Uterus (tissue), 3 donors: ENCODE measurements at regions not wholly inside any gene's neighbourhood (a gene's known extent, or its start where the extent isn't known, plus 50 kb on each side); places are given as distances from the start of the nearest gene placed in this dataset. TPM values are rescaled to one million over a fixed set of nuclear protein-coding genes. Genes with fewer than 3 reads are reported as not detected.

ENCODE experiments used
- DNase-seq, 2 donors: peaks; one replicate each; pipeline ENCODE4 v3.0.0-alpha.2; 2019 to 2020
- H3K27ac ChIP-seq, 2 donors: fragments of 200-600 bp; sonication (generic); 1 replicate in 1 of 2; 2 replicates in 1 of 2; pipeline ENCODE4 v1.5.1; 2016 to 2018
- H3K27me3 ChIP-seq, 2 donors: fragments of 200-600 bp; sonication (generic); one replicate each; pipeline ENCODE4 v1.5.1; 2018 to 2019; ENCODE audit warnings: control low read depth in 1 of 2
- H3K36me3 ChIP-seq, 2 donors: fragments of 200-600 bp; sonication (generic); one replicate each; pipeline ENCODE4 v1.5.1; 2019; ENCODE audit warnings: control low read depth in 1 of 2
- H3K4me1 ChIP-seq, 2 donors: fragments of 200-600 bp; sonication (generic); one replicate each; pipeline ENCODE4 v1.5.1; 2018 to 2019; ENCODE audit warnings: control low read depth in 1 of 2
- H3K4me3 ChIP-seq, 2 donors: fragments of 200-600 bp; sonication (generic); 1 replicate in 1 of 2; 2 replicates in 1 of 2; pipeline ENCODE4 v1.5.1; 2018 to 2019; ENCODE audit warnings: mild to moderate bottlenecking in 1 of 2
- H3K9me3 ChIP-seq, 2 donors: fragments of 200-600 bp; sonication (generic); one replicate each; pipeline ENCODE4 v1.5.1; 2019; ENCODE audit warnings: control low read depth in 1 of 2
- POLR2A ChIP-seq, 2 donors: fragments of 450-650 bp; IDR thresholded peaks; one replicate each; pipeline ENCODE4 v1.6.1; 2016; ENCODE audit warnings: antibody characterized with exemption in 2 of 2, mild to moderate bottlenecking in 1 of 2, moderate library complexity in 1 of 2
- intact Hi-C: fragments of 100-400 bp; cut with DNase I; formaldehyde crosslinking; loops from one replicate; pipeline ENCODE4 v1.15.1; 2023; ENCODE audit warnings: low total_unique reads
- small RNA-seq: library from RNA; depleted of rRNA; stranded (forward); fragments of <200 nt; gene quantifications from one replicate; pipeline ENCODE3, GENCODE V24; 2016
- TF ChIP-seq, protein P1 (sequence below), 4 experiments: fragments of 200-600 bp in 2 of 4; fragments of 450-650 bp in 2 of 4; sonication (generic) in 2 of 4; IDR thresholded peaks; one replicate each; pipeline ENCODE4 v1.5.1; 2016 to 2019; ENCODE audit warnings: antibody characterized with exemption in 4 of 4, mild to moderate bottlenecking in 2 of 4, moderate library complexity in 1 of 4
- donor health status: DM: yes; HTN: yes; CAD: no.

DNA sequence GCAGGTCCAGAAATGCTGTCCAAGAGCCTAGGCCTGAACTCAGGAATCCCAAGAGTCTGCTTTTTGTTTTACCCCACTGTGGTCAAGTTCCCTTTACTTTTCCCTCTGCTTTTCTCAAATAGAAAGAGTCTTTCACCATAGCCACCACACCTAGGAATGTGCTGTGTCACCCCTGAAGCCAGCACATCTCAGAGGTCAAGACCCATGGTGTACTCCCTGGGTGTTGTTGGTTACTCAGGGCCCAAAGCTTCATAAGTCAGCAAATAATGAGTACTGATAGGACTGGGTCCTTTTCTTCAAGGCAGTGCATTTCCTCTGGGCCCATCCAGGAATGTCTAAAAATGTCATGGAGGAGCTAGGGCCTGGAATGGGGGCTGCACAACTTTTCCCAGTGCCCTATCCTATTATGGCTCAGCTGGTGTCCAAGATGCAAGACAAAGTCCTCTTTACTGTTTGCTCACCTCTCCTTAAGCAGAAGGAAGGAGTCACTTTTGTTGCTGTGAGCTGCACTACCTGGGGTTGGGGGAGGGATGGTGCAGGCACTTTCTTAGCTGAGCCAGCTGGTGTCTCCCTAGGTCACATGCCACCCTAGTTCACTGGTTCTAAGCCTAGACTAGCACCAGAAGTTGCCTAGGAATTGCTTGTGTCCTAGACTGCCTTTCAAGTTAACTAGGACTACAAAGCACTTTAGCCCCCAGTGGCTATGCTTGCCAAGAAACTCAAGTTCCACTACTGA is 62.4 kb upstream of the RXFP1 start:
- Histone ChIP-seq H3K4me1 (no peaks in the 10 kb centered on the region), H3K27me3 (no peaks in the 10 kb centered on the region), H3K4me3 (no peak overlapping the region), H3K36me3 (no peaks in the 10 kb centered on the region), H3K27ac (no peak overlapping the region), H3K9me3 (no peaks in the 10 kb centered on the region)
- TF ChIP-seq POLR2A (IDR thresholded peaks at IDR 0.05) = no peak
- TF ChIP-seq, protein P1, sequence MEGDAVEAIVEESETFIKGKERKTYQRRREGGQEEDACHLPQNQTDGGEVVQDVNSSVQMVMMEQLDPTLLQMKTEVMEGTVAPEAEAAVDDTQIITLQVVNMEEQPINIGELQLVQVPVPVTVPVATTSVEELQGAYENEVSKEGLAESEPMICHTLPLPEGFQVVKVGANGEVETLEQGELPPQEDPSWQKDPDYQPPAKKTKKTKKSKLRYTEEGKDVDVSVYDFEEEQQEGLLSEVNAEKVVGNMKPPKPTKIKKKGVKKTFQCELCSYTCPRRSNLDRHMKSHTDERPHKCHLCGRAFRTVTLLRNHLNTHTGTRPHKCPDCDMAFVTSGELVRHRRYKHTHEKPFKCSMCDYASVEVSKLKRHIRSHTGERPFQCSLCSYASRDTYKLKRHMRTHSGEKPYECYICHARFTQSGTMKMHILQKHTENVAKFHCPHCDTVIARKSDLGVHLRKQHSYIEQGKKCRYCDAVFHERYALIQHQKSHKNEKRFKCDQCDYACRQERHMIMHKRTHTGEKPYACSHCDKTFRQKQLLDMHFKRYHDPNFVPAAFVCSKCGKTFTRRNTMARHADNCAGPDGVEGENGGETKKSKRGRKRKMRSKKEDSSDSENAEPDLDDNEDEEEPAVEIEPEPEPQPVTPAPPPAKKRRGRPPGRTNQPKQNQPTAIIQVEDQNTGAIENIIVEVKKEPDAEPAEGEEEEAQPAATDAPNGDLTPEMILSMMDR (IDR thresholded peaks at IDR 0.05) = no peak
- no peak for DNase-seq
- intact Hi-C loops = no loop called here

DNA sequence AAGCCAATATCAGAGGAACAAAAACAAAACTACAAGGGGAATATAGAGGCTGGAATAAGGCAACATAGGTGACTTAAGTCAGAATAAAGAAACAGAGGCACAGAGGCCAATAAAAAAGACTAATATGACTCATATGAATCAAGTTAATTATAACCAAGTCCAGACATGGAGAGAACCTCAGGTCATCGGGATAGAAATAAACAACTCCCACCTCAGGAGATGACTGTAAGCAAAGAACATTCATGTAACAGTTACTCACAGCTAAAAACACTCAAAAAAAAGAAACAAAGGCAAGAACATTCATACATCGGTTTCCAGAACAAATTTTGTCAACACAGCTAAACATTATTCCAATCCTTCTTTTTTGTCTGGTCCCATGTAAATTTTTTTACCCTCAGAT is 60.3 kb upstream of the RXFP1 start:
- Histone ChIP-seq H3K9me3 (no peaks in the 10 kb centered on the region), H3K4me3 (no peak overlapping the region)
- intact Hi-C loops = no loop called here

DNA sequence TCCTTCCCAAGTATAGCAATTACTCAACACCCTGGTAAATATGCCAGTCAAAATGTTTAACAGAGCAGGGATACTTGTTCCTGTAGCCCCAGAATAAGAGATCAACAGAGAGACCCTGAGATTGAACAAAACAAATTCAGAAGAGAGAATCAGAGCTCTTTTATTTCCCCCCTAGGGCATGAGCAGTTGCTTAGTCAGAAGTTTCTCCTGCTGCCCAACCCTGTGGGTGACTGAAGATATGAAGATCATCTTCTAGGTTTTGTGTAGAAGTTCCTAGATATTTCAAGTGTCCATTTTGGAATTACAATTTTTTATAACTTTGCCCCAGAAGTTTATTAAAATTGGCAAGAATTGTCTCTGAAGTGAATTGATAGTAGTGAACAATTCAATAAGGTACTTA is 59.1 kb upstream of the RXFP1 start:
- intact Hi-C loops = no loop called here
- H3K36me3 ChIP-seq = no peaks in the 10 kb centered on the region
- no peak overlapping the region for H3K27ac ChIP-seq
- no peaks in the 10 kb centered on the region for H3K9me3 ChIP-seq
- H3K27me3 ChIP-seq = no peaks in the 10 kb centered on the region
- DNase-seq = no peak
- TF ChIP-seq POLR2A (IDR thresholded peaks at IDR 0.05) = no peak
- TF ChIP-seq, protein P1 (IDR thresholded peaks at IDR 0.05) = no peak
- H3K4me3 ChIP-seq = no peak overlapping the region
- H3K4me1 ChIP-seq = no peaks in the 10 kb centered on the region

More for the DNA sequence above, 60.3 kb upstream of the RXFP1 start:
- TF ChIP-seq, protein P1 (IDR thresholded peaks at IDR 0.05) = no peak
- no peak for TF ChIP-seq POLR2A (IDR thresholded peaks at IDR 0.05)
- Histone ChIP-seq H3K4me1 (no peaks in the 10 kb centered on the region), H3K27me3 (no peaks in the 10 kb centered on the region), H3K36me3 (no peaks in the 10 kb centered on the region), H3K27ac (no peak overlapping the region)
- no peak for DNase-seq

Small RNAs in the stretch of these regions (small RNA-seq; reads per million reads assigned to genes)
- not detected for gene RNU4-79P
